Thoracic aorta (tissue), 2 donors: ENCODE measurements at regions not wholly inside any gene's neighbourhood (a gene's known extent, or its start where the extent isn't known, plus 50 kb on each side); places are given as distances from the start of the nearest gene placed in this dataset.

Experiments
- ATAC-seq: fragments of 150-250 bp; one replicate; pipeline ENCODE4 v1.8.0; 2017; ENCODE audit warnings: low read depth; ENCODE audit not compliant: insufficient number of reproducible peaks, low FRiP score
- DNase-seq: peaks from one replicate; pipeline ENCODE4 v3.0.0-alpha.2; 2020; ENCODE audit warnings: low spot score
- H3K27ac ChIP-seq, 2 donors: fragments of 200-600 bp; sonication (generic); 1 replicate in 1 of 2; 2 replicates in 1 of 2; pipeline ENCODE4 v1.5.1; 2016; ENCODE audit warnings: mild to moderate bottlenecking in 2 of 2, moderate library complexity in 2 of 2
- H3K27me3 ChIP-seq: fragments of 200-600 bp; sonication (generic); replicated peaks from 2 replicates; pipeline ENCODE4 v1.6.0; 2016; ENCODE audit warnings: mild to moderate bottlenecking; ENCODE audit not compliant: insufficient read depth
- H3K36me3 ChIP-seq: fragments of 200-600 bp; sonication (generic); one replicate; pipeline ENCODE4 v1.5.1; 2016
- H3K4me1 ChIP-seq, 2 donors: fragments of 200-600 bp; sonication (generic); 1 replicate in 1 of 2; 2 replicates in 1 of 2; pipeline versions ENCODE4 v1.5.1 to v1.6.0; 2016; ENCODE audit warnings: low read depth in 2 of 2, mild to moderate bottlenecking in 1 of 2; ENCODE audit not compliant: control insufficient read depth in 1 of 2
- H3K4me3 ChIP-seq: fragments of 200-600 bp; sonication (generic); 2 replicates; pipeline ENCODE4 v1.5.1; 2016; ENCODE audit warnings: mild to moderate bottlenecking
- H3K9me3 ChIP-seq: fragments of 200-600 bp; sonication (generic); 2 replicates; pipeline ENCODE4 v1.5.1; 2016
- CTCF ChIP-seq: fragments of 200-600 bp; sonication (generic); IDR thresholded peaks from one replicate; pipeline ENCODE4 v1.5.1; 2019; ENCODE audit warnings: antibody characterized with exemption

DNA sequence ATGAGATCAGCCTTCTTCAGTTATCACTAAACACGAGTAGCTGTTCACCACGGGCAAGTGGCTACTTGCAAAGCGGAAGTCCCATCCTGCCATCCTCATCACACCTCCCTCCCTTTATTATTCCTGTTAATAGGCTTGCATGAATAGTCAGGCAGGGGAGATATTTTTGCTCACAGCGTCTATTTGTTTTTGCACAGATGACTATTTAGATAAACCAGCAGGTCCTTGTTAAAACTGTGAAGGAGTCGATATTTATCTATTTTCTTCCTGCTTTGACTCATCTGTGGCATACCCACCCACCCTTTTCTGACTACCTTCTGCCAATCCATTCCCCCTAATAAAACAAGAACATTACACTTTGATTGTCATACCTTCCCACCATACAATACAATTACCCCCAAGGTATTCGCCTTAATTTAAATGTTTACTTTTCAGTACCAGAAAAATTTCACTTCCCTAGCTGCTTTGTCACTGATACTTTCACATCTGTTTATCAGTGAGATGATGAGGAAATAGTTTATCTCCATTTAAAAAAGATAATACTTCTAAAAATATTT lies 96.6 kb upstream of the BANK1 start:
- H3K27me3 ChIP-seq, result no peaks in the 10 kb centered on the region
- no peak overlapping the region for H3K27ac ChIP-seq
- no peak overlapping the region for H3K4me3 ChIP-seq
- DNase-seq, result no peak
- no peaks in the 10 kb centered on the region for H3K4me1 ChIP-seq
- H3K9me3 ChIP-seq, result no peaks in the 10 kb centered on the region
- H3K36me3 ChIP-seq, result no peaks in the 10 kb centered on the region
- TF ChIP-seq CTCF, result no peak
- ATAC-seq, result no peak

DNA sequence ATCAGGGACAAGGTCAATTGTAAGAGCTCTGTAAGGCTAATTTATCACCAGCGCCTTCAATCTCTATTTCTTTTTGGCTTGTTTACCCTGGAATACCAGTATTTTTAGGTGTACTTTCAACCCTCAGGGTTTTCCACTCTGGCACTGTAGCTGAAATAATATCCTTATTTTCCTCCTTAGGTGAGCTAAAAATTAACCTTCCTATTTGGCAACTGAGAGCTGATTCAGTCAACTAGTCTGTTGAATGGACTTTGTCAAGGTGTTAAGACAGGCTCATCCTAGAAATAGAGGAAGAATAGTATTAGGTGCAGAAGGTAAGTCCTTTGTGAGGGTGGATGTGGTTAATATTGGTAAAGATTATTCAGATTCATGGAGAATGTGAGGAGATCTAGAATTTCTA lies 101.3 kb upstream of the BANK1 start:
- H3K27me3 ChIP-seq, result no peaks in the 10 kb centered on the region
- H3K27ac ChIP-seq, result no peak overlapping the region
- H3K9me3 ChIP-seq, result no peaks in the 10 kb centered on the region
- ATAC-seq (no peak), DNase-seq (no peak)
- H3K4me1 ChIP-seq, result no peaks in the 10 kb centered on the region
- no peaks in the 10 kb centered on the region for H3K36me3 ChIP-seq
- no peak for TF ChIP-seq CTCF
- H3K4me3 ChIP-seq, result no peak overlapping the region

- H3K9me3 ChIP-seq, result no peaks in the 10 kb centered on the region
- no peaks in the 10 kb centered on the region for H3K4me1 ChIP-seq
- TF ChIP-seq CTCF, result no peak
- ATAC-seq (no peak), DNase-seq (no peak)
- no peaks in the 10 kb centered on the region for H3K27me3 ChIP-seq
- no peak overlapping the region for H3K27ac ChIP-seq
- no peaks in the 10 kb centered on the region for H3K36me3 ChIP-seq
- H3K4me3 ChIP-seq, result no peak overlapping the region
These were observed 105.4 kb upstream of the BANK1 start for GRCh38 chr4:101685126-101685525.

- ATAC-seq, result no peak
These were observed 107.6 kb upstream of the BANK1 start for GRCh38 chr4:101682946-101683345.

DNA sequence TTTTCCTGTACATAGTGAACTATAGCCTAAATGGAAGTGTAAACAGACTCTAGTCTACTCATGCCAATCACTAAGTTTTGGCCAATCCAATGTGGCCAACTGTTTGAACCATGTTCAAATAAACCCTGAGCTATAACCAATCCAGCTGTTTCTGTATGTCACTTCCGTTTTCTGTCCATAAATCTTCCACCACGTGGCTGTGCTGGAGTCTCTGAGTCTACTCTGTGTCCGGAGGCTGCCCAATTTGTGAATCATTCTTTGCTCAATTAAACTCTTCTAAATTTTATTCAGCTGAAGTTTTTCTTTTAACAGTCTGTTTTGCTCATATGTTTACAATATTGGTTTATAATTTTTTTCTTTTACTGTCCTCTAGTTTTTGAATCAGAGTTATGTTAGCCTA lies 112.3 kb upstream of the BANK1 start:
- no peak for ATAC-seq
- Histone ChIP-seq H3K4me3 (no peak overlapping the region), H3K27ac (no peak overlapping the region), H3K27me3 (no peaks in the 10 kb centered on the region), H3K9me3 (no peaks in the 10 kb centered on the region), H3K4me1 (no peaks in the 10 kb centered on the region), H3K36me3 (no peaks in the 10 kb centered on the region)
- TF ChIP-seq CTCF, result no peak
- DNase-seq, result no peak

More at GRCh38 chr4:101682946-101683345, 107.6 kb upstream of the BANK1 start:
- H3K27ac ChIP-seq, result no peak overlapping the region
- H3K36me3 ChIP-seq, result no peaks in the 10 kb centered on the region
- no peaks in the 10 kb centered on the region for H3K4me1 ChIP-seq
- no peak overlapping the region for H3K4me3 ChIP-seq
- DNase-seq, result no peak
- H3K27me3 ChIP-seq, result no peaks in the 10 kb centered on the region
- H3K9me3 ChIP-seq, result no peaks in the 10 kb centered on the region
- TF ChIP-seq CTCF, result no peak
